ENCODE measurements at regions not wholly inside any gene's neighbourhood (a gene's known extent, or its start where the extent isn't known, plus 50 kb on each side); places are given as distances from the start of the nearest gene placed in this dataset.

- TF ChIP-seq CTCF (conservative IDR thresholded peaks at IDR 0.05; ENCODE audit: low read depth, low read length) (no peak), EZH2 (IDR thresholded peaks at IDR 0.05; ENCODE audit: low read length, unreplicated experiment) (no peak), EZH2phosphoT487 (IDR thresholded peaks at IDR 0.05; ENCODE audit: borderline replicate concordance, low read length) (no peak)
Observed at GRCh38 chr5:72598401-72599064, 91.3 kb upstream of the ZNF366 start.

All from PC-3 (cell line).